SU-DHL-6 (cell line): ENCODE measurements at regions not wholly inside any gene's neighbourhood (a gene's known extent, or its start where the extent isn't known, plus 50 kb on each side); places are given as distances from the start of the nearest gene placed in this dataset.

Experiments
- CTCF ChIP-seq: fragments of 200-600 bp; sonication (generic); IDR thresholded peaks from one replicate; pipeline ENCODE4 v1.5.1; 2017; ENCODE audit warnings: antibody characterized with exemption, mild to moderate bottlenecking, low read length, moderate library complexity; ENCODE audit not compliant: insufficient read depth, poor library complexity, severe bottlenecking
- EZH2phosphoT487 ChIP-seq: fragments of 200-600 bp; sonication (generic), shearing (Covaris generic); conservative IDR thresholded peaks from 2 replicates; pipeline ENCODE4 v1.6.1; 2018; ENCODE audit warnings: mild to moderate bottlenecking, antibody characterized with exemption, low read length, moderate library complexity, mixed read lengths

DNA sequence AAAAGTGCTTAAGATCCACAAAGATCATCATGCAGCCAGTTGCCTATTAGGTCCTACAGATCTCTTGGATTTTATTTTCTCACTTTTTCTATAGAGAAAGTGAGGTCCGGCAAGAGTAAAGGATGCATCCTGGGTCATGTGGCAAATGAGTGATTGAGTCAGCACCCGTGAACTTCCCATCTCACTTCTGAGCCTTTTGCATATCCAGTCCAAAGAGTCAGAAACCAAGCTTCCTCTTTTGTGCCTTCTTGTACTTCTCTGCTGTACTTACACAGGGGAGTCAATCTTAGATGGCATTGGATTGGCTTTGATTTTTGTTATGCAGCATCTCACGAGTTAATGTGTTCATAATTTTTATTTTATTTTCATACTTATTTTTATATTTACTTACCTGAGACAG is 114.2 kb upstream of the IRX5 start:
- no peak for TF ChIP-seq CTCF
- no peak for TF ChIP-seq EZH2phosphoT487
